ENCODE measurements at regions not wholly inside any gene's neighbourhood (a gene's known extent, or its start where the extent isn't known, plus 50 kb on each side); places are given as distances from the start of the nearest gene placed in this dataset.
"Not testable (repeated sequence)": the region's sequence is repeated elsewhere in the genome, so short reads cannot be mapped to it uniquely, and the experiment has no call there.

DNA sequence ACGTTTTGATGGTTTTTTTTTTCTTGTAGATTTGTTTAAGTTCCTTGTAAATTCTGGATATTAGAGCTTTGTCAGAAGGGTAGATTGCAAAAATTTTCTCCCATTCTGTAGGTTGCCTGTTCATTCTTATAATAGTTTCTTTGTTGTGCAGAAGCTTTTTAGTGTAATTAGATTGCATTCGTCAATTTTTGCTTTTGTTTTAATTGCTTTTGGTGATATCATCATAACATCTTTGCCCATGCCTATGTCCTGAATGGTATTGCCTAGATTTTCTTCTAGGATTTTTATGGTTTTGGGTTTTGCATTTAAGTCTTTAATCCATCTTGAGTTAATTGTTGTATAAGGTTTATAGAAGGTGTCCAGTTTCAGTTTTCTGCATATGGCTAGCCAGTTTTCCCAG lies 98.1 kb upstream of the ATP8A1 start:
- TF ChIP-seq, protein P1, sequence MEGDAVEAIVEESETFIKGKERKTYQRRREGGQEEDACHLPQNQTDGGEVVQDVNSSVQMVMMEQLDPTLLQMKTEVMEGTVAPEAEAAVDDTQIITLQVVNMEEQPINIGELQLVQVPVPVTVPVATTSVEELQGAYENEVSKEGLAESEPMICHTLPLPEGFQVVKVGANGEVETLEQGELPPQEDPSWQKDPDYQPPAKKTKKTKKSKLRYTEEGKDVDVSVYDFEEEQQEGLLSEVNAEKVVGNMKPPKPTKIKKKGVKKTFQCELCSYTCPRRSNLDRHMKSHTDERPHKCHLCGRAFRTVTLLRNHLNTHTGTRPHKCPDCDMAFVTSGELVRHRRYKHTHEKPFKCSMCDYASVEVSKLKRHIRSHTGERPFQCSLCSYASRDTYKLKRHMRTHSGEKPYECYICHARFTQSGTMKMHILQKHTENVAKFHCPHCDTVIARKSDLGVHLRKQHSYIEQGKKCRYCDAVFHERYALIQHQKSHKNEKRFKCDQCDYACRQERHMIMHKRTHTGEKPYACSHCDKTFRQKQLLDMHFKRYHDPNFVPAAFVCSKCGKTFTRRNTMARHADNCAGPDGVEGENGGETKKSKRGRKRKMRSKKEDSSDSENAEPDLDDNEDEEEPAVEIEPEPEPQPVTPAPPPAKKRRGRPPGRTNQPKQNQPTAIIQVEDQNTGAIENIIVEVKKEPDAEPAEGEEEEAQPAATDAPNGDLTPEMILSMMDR (IDR thresholded peaks at IDR 0.05; ENCODE audit: poor library complexity, severe bottlenecking): not testable (repeated sequence)
- not testable (repeated sequence) for TF ChIP-seq EZH2 (IDR thresholded peaks at IDR 0.05; ENCODE audit: borderline replicate concordance, insufficient read depth, low read length, poor library complexity, severe bottlenecking); POLR2AphosphoS5 (IDR thresholded peaks at IDR 0.05); MXI1 (conservative IDR thresholded peaks at IDR 0.05; ENCODE audit: poor library complexity, severe bottlenecking); TAF1 (IDR thresholded peaks at IDR 0.05; ENCODE audit: low read depth)
- TF ChIP-seq, protein P2, sequence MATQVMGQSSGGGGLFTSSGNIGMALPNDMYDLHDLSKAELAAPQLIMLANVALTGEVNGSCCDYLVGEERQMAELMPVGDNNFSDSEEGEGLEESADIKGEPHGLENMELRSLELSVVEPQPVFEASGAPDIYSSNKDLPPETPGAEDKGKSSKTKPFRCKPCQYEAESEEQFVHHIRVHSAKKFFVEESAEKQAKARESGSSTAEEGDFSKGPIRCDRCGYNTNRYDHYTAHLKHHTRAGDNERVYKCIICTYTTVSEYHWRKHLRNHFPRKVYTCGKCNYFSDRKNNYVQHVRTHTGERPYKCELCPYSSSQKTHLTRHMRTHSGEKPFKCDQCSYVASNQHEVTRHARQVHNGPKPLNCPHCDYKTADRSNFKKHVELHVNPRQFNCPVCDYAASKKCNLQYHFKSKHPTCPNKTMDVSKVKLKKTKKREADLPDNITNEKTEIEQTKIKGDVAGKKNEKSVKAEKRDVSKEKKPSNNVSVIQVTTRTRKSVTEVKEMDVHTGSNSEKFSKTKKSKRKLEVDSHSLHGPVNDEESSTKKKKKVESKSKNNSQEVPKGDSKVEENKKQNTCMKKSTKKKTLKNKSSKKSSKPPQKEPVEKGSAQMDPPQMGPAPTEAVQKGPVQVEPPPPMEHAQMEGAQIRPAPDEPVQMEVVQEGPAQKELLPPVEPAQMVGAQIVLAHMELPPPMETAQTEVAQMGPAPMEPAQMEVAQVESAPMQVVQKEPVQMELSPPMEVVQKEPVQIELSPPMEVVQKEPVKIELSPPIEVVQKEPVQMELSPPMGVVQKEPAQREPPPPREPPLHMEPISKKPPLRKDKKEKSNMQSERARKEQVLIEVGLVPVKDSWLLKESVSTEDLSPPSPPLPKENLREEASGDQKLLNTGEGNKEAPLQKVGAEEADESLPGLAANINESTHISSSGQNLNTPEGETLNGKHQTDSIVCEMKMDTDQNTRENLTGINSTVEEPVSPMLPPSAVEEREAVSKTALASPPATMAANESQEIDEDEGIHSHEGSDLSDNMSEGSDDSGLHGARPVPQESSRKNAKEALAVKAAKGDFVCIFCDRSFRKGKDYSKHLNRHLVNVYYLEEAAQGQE (IDR thresholded peaks at IDR 0.05; ENCODE audit: borderline replicate concordance): not testable (repeated sequence)
